ENCODE measurements at regions not wholly inside any gene's neighbourhood (a gene's known extent, or its start where the extent isn't known, plus 50 kb on each side); places are given as distances from the start of the nearest gene placed in this dataset.

DNA sequence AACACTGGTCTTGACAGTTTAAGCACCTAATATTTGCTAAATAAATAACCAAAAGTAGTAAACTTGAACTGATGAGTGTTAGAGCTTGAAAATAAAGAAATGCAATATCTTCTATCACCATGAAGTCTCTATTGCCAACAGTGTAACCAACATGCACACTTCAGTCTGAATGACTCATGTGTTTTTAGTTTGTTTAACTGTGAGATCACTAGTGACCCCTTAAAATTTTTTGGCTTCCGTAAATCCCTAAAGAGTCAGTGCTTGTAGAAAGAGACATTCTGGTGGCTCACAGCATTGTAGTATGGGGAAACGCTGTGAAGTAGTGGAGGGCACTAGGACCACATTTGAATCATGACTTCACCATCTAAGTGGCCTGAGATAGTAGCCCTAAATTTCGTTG lies 341.1 kb downstream of the PMP22 start:
- no peak overlapping the region for H3K9ac ChIP-seq (ENCODE audit: low read length)
- H3K9me3 ChIP-seq (ENCODE audit: low read length) = no peaks in the 10 kb centered on the region
- TF ChIP-seq SMC3 (conservative IDR thresholded peaks at IDR 0.05; ENCODE audit: poor library complexity) (no peak), TAF1 (IDR thresholded peaks at IDR 0.05; ENCODE audit: low read depth) (no peak), REST (IDR thresholded peaks at IDR 0.05; ENCODE audit: borderline replicate concordance) (no peak), RAD21 (conservative IDR thresholded peaks at IDR 0.05) (no peak), EZH2 (IDR thresholded peaks at IDR 0.05; ENCODE audit: borderline replicate concordance, insufficient read depth, low read length, poor library complexity, severe bottlenecking) (no peak), EP300 (conservative IDR thresholded peaks at IDR 0.05; ENCODE audit: poor library complexity, severe bottlenecking) (no peak), MXI1 (conservative IDR thresholded peaks at IDR 0.05; ENCODE audit: poor library complexity, severe bottlenecking) (no peak), POLR2AphosphoS5 (IDR thresholded peaks at IDR 0.05) (no peak), CTCF (IDR thresholded peaks at IDR 0.05; ENCODE audit: poor library complexity, severe bottlenecking) (no peak)
- H3K36me3 ChIP-seq (ENCODE audit: insufficient read depth, low read length) = no peaks in the 10 kb centered on the region
- no peaks in the 10 kb centered on the region for H3K27me3 ChIP-seq (ENCODE audit: insufficient read depth, low read depth, low read length)
- no peak overlapping the region for H3K27ac ChIP-seq (ENCODE audit: low read length)
- H3K9me2 ChIP-seq (ENCODE audit: insufficient read depth, low read length) = no peaks in the 10 kb centered on the region
- no peaks in the 10 kb centered on the region for H3F3A ChIP-seq (ENCODE audit: insufficient read depth, low read length, poor library complexity, severe bottlenecking)
- H2AFZ ChIP-seq (ENCODE audit: low read depth, low read length) = no peak overlapping the region
- H3K79me2 ChIP-seq (replicated peaks; ENCODE audit: insufficient read depth, low read length) = no peaks in the 10 kb centered on the region
- H3K4me2 ChIP-seq (ENCODE audit: low read length) = no peak overlapping the region
- no peaks in the 10 kb centered on the region for H4K20me1 ChIP-seq (ENCODE audit: insufficient read depth)
- H3K4me3 ChIP-seq (ENCODE audit: low read length) = no peak overlapping the region

DNA sequence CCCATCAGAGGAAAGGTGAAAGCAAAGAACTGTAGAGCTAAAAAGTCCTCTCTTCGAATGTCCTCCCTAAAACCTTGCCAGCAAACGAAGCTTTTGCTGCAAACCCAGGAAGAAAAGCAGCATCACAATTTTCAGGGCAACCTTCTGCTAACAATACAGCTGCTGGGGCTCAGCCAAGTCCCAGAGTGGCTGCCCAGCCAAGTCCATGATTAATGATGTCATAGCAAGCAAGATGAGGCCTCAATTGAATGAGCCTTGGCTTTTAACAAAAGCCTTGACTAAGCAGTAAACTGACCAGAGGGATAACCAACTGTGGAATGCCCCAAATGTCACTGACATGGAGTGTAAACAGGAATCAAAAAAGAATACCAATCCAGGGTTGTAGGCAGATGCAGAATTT lies 342.7 kb downstream of the PMP22 start:
- Histone ChIP-seq H3K36me3 (ENCODE audit: insufficient read depth, low read length) (no peaks in the 10 kb centered on the region), H3K4me3 (ENCODE audit: low read length) (no peak overlapping the region), H3F3A (ENCODE audit: insufficient read depth, low read length, poor library complexity, severe bottlenecking) (no peaks in the 10 kb centered on the region), H3K27ac (ENCODE audit: low read length) (no peak overlapping the region), H3K79me2 (replicated peaks; ENCODE audit: insufficient read depth, low read length) (no peaks in the 10 kb centered on the region), H3K27me3 (ENCODE audit: insufficient read depth, low read depth, low read length) (no peaks in the 10 kb centered on the region), H3K4me2 (ENCODE audit: low read length) (no peak overlapping the region), H4K20me1 (ENCODE audit: insufficient read depth) (no peaks in the 10 kb centered on the region), H3K9ac (ENCODE audit: low read length) (no peak overlapping the region), H3K9me2 (ENCODE audit: insufficient read depth, low read length) (no peaks in the 10 kb centered on the region), H2AFZ (ENCODE audit: low read depth, low read length) (no peak overlapping the region), H3K9me3 (ENCODE audit: low read length) (no peaks in the 10 kb centered on the region)
- no peak for TF ChIP-seq TAF1 (IDR thresholded peaks at IDR 0.05; ENCODE audit: low read depth)
- no peak for TF ChIP-seq CTCF (IDR thresholded peaks at IDR 0.05; ENCODE audit: poor library complexity, severe bottlenecking)
- no peak for TF ChIP-seq SMC3 (conservative IDR thresholded peaks at IDR 0.05; ENCODE audit: poor library complexity)
- no peak for TF ChIP-seq RAD21 (conservative IDR thresholded peaks at IDR 0.05)
- TF ChIP-seq POLR2AphosphoS5 (IDR thresholded peaks at IDR 0.05) = no peak
- TF ChIP-seq REST (IDR thresholded peaks at IDR 0.05; ENCODE audit: borderline replicate concordance) = no peak
- TF ChIP-seq MXI1 (conservative IDR thresholded peaks at IDR 0.05; ENCODE audit: poor library complexity, severe bottlenecking) = no peak
- TF ChIP-seq EZH2 (IDR thresholded peaks at IDR 0.05; ENCODE audit: borderline replicate concordance, insufficient read depth, low read length, poor library complexity, severe bottlenecking) = no peak
- no peak for TF ChIP-seq EP300 (conservative IDR thresholded peaks at IDR 0.05; ENCODE audit: poor library complexity, severe bottlenecking)

Data from neural cell (in vitro differentiated cells).